Body of pancreas (tissue), 4 donors: ENCODE measurements at regions not wholly inside any gene's neighbourhood (a gene's known extent, or its start where the extent isn't known, plus 50 kb on each side); places are given as distances from the start of the nearest gene placed in this dataset.

ENCODE experiments used
- ATAC-seq: fragments of 150-250 bp; one replicate; pipeline ENCODE4 v1.9.1; 2016
- DNase-seq, 4 donors: peaks; one replicate each; pipeline ENCODE4 v3.0.0-alpha.2; 2019
- H3K27ac ChIP-seq, 4 donors: fragments of 200-600 bp; sonication (generic); 1 replicate in 3 of 4; 2 replicates in 1 of 4; pipeline versions ENCODE4 v1.5.1 to v1.6.1; 2016 to 2019; ENCODE audit warnings: mild to moderate bottlenecking in 1 of 4, mixed read lengths in 1 of 4, moderate library complexity in 1 of 4
- H3K27me3 ChIP-seq, 2 donors: fragments of 200-600 bp; sonication (generic); one replicate each; pipeline ENCODE4 v1.6.0; 2016; ENCODE audit warnings: mild to moderate bottlenecking in 1 of 2
- H3K36me3 ChIP-seq, 2 donors: fragments of 200-600 bp; sonication (generic); replicated peaks in 1 of 2; 2 replicates each; pipeline ENCODE4 v1.5.1; 2016; ENCODE audit warnings: low read depth in 2 of 2; ENCODE audit not compliant: insufficient read depth in 1 of 2
- H3K4me1 ChIP-seq: fragments of 200-600 bp; sonication (generic); one replicate; pipeline ENCODE4 v1.6.0; 2016
- H3K4me3 ChIP-seq, 2 donors: fragments of 200-600 bp; sonication (generic); 1 replicate in 1 of 2; 2 replicates in 1 of 2; pipeline ENCODE4 v1.5.1; 2016 to 2019
- H3K9me3 ChIP-seq, 3 donors: fragments of 200-600 bp; sonication (generic); 1 replicate in 2 of 3; 2 replicates in 1 of 3; pipeline ENCODE4 v1.5.1; 2016
- POLR2A ChIP-seq, 3 donors: fragments of 450-650 bp; IDR thresholded peaks; one replicate each; pipeline ENCODE4 v1.6.1; 2016; ENCODE audit warnings: antibody characterized with exemption in 3 of 3, mild to moderate bottlenecking in 2 of 3
- WGBS, 2 donors: methylation state at CpG; one replicate each; pipeline ENCODE4 v1.1.5; 2017; 5-methylcytosine and 5-hydroxymethylcytosine counted together
- intact Hi-C: fragments of 100-400 bp; cut with DNase I; formaldehyde crosslinking; loops from one replicate; pipeline ENCODE4 v1.15.1; 2023
- TF ChIP-seq, protein P1 (sequence below), 7 experiments: fragments of 450-650 bp in 4 of 7; fragments of 200-600 bp in 3 of 7; sonication (generic) in 3 of 7; IDR thresholded peaks; one replicate each; pipeline ENCODE4 v1.5.1; 2016 to 2019; ENCODE audit warnings: antibody characterized with exemption in 7 of 7

DNA sequence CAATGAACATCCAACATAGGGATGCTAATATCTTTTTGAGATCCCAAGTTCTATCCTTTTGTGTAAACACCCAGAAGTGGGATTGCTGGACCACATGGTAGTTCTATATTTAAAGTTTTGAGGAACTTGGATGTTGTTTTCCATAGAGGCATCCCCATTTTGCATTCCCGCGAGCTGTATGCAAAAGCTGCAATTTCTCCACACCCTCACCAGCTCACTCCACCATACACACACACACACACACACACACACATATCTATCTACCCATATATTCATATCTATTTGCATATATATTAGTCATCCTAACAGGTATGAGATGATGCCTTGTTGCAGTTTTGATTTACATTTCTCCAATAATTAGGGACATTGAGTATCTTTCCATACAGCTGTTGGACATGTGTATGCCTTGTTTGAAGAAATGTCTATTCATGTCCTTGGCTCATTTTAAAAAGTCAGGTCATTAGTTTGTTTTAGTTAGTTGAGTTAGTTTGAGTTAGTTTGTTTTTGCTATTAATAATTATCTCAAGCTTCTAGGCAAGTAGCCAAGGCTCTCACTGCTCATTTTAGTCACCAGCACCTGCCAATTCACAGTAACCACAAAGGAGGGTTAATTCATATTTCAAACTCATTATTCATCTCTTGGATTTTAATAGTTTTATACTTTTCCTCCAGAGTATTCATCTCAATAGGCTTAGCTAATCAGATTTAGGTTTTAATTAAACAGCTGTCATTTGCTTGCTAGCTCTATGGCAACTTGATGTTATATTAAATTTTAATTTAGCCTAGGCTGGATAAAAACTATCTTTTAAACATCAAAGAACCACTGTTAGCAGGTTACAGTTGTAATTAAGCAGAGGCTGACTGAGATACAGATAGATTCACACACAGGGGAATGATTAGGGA lies 1435.9 kb upstream of the TMEM132C start:
- 31 to 36% methylated on average over 2 of the region's 2 CpGs for WGBS, 2 donors
- H3K27me3 ChIP-seq, result no peaks in the 10 kb centered on the region
- intact Hi-C loops, result no loop called here
- peaks cover 11% of the 10 kb centered on the region for H3K4me1 ChIP-seq
- TF ChIP-seq, protein P1, sequence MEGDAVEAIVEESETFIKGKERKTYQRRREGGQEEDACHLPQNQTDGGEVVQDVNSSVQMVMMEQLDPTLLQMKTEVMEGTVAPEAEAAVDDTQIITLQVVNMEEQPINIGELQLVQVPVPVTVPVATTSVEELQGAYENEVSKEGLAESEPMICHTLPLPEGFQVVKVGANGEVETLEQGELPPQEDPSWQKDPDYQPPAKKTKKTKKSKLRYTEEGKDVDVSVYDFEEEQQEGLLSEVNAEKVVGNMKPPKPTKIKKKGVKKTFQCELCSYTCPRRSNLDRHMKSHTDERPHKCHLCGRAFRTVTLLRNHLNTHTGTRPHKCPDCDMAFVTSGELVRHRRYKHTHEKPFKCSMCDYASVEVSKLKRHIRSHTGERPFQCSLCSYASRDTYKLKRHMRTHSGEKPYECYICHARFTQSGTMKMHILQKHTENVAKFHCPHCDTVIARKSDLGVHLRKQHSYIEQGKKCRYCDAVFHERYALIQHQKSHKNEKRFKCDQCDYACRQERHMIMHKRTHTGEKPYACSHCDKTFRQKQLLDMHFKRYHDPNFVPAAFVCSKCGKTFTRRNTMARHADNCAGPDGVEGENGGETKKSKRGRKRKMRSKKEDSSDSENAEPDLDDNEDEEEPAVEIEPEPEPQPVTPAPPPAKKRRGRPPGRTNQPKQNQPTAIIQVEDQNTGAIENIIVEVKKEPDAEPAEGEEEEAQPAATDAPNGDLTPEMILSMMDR (IDR thresholded peaks at IDR 0.05), result no peak
- TF ChIP-seq POLR2A (IDR thresholded peaks at IDR 0.05), result no peak
- peak in 2 of 4 donors; percentile 10 to 13 for DNase-seq
- no peak overlapping the region for H3K4me3 ChIP-seq
- H3K27ac ChIP-seq, result no peak overlapping the region
- peak; percentile 24 for ATAC-seq
- H3K9me3 ChIP-seq, result peaks cover 0 to 6% (median 0%) of the 10 kb centered on the region in 3 donors
- no peaks in the 10 kb centered on the region for H3K36me3 ChIP-seq

- H3K4me3 ChIP-seq, result no peak overlapping the region
- DNase-seq (no peak), ATAC-seq (no peak)
- 23 to 33% methylated on average over 1 to 2 of the region's 2 CpGs for WGBS, 2 donors
- H3K36me3 ChIP-seq, result no peaks in the 10 kb centered on the region
- TF ChIP-seq POLR2A (IDR thresholded peaks at IDR 0.05), result no peak
- TF ChIP-seq, protein P1 (IDR thresholded peaks at IDR 0.05), result no peak
- no peaks in the 10 kb centered on the region for H3K4me1 ChIP-seq
- no peaks in the 10 kb centered on the region for H3K27me3 ChIP-seq
- H3K27ac ChIP-seq, result no peak overlapping the region
- intact Hi-C loops, result no loop called here
- H3K9me3 ChIP-seq, result peaks cover 0 to 12% (median 0%) of the 10 kb centered on the region in 3 donors
Measured at GRCh38 chr12:126837697-126838096, 1429.3 kb upstream of the TMEM132C start.

DNA sequence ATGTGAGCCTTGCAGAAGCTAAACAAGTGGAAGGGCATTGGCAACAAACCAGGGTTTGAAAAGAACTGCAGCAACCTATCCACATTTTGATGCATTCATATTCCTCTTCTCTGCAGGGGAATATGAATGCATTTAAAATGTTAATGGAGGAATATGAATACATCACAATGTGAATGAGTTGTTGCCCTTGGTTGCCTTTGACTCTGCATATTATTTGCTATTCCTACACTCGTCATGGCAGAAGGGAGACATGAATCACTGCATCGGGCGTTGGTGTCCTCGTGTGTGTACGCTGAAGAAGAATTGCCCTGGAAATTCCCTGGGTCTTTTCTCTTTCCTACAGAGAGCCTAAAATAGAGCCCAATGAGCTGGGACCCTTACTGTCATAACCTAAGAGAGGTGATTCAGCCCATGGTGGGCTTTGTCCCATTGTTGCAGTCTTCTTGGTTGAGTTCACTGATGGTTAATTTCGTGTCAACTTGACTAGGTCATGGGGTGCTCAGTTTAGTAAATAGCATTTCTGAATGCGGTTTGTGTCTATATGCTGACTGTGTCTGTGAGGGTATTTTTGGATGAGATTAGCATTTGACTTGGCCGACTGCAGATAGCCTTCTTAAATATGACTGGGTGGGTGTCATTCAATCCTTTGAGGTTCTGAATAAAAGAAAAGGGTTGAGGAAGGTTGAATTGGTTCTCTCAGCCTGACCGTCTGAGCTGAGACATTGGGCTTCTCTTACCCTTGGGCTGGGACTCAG lies 1422.9 kb upstream of the TMEM132C start:
- no peak overlapping the region for H3K27ac ChIP-seq
- no peaks in the 10 kb centered on the region for H3K36me3 ChIP-seq
- no peaks in the 10 kb centered on the region for H3K4me1 ChIP-seq
- ATAC-seq (no peak), DNase-seq (no peak)
- TF ChIP-seq, protein P1 (IDR thresholded peaks at IDR 0.05), result no peak
- TF ChIP-seq POLR2A (IDR thresholded peaks at IDR 0.05), result no peak
- no peak overlapping the region for H3K4me3 ChIP-seq
- intact Hi-C loops, result no loop called here
- 62 to 64% methylated on average over 9 of the region's 9 CpGs for WGBS, 2 donors
- no peaks in the 10 kb centered on the region for H3K27me3 ChIP-seq
- H3K9me3 ChIP-seq, result no peaks in the 10 kb centered on the region

DNA sequence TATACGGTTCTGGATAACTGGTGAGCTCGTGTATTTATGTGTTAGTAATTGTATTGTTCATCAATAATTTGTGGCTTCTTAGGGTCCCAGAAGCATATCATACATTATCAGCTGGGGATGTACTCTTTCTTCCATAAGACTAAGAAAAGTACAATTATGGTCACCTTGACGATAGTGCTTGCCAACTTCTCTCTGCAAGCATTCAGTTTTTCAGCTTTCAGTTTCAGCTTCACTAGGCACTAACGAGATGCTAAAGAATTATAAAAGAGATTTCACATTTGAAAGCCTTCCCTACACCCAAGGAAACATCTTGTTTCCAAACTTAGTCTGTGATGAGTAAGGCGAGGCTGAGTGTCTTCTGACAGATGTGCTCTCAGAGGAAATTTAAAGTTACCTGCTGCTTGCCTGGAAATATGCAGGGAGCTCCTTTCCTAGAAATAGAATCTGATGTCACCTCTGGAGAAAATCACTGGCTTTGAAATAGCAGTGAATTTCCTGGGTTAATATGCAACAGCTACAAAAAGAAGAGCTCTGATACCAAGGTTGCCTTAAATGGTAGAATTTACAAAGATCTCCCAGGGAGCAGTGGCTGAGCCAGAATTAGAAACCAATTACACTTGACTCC lies 1419.9 kb upstream of the TMEM132C start:
- WGBS, 2 donors, result 53 to 55% methylated on average over 5 of the region's 5 CpGs
- ATAC-seq, result no peak
- no peaks in the 10 kb centered on the region for H3K36me3 ChIP-seq

More for the DNA sequence above, 1419.9 kb upstream of the TMEM132C start:
- Histone ChIP-seq H3K9me3 (no peaks in the 10 kb centered on the region), H3K4me3 (no peak overlapping the region), H3K4me1 (no peaks in the 10 kb centered on the region), H3K27me3 (no peaks in the 10 kb centered on the region), H3K27ac (no peak overlapping the region)
- intact Hi-C loops, result no loop called here
- no peak for DNase-seq
- TF ChIP-seq POLR2A (IDR thresholded peaks at IDR 0.05), result no peak
- TF ChIP-seq, protein P1 (IDR thresholded peaks at IDR 0.05), result no peak
